Suprapubic skin (tissue), 4 donors: ENCODE measurements at regions not wholly inside any gene's neighbourhood (a gene's known extent, or its start where the extent isn't known, plus 50 kb on each side); places are given as distances from the start of the nearest gene placed in this dataset.

Experiments
- POLR2A ChIP-seq, 2 donors: fragments of 450-650 bp; IDR thresholded peaks; one replicate each; pipeline ENCODE4 v1.6.1; 2017; ENCODE audit warnings: antibody characterized with exemption in 2 of 2, mild to moderate bottlenecking in 2 of 2, moderate library complexity in 2 of 2
- POLR2AphosphoS5 ChIP-seq, 3 donors: sonication (generic); formaldehyde crosslinking; IDR thresholded peaks; one replicate each; pipeline ENCODE4 v1.6.1; 2017; ENCODE audit warnings: antibody characterized with exemption in 3 of 3
- TF ChIP-seq, protein P1 (sequence below), 2 donors: fragments of 200-600 bp in 1 of 2; fragments of 450-650 bp in 1 of 2; sonication (generic) in 1 of 2; IDR thresholded peaks; one replicate each; pipeline ENCODE4 v1.5.1; 2016 to 2019; ENCODE audit warnings: antibody characterized with exemption in 2 of 2, mild to moderate bottlenecking in 1 of 2, moderate library complexity in 1 of 2

DNA sequence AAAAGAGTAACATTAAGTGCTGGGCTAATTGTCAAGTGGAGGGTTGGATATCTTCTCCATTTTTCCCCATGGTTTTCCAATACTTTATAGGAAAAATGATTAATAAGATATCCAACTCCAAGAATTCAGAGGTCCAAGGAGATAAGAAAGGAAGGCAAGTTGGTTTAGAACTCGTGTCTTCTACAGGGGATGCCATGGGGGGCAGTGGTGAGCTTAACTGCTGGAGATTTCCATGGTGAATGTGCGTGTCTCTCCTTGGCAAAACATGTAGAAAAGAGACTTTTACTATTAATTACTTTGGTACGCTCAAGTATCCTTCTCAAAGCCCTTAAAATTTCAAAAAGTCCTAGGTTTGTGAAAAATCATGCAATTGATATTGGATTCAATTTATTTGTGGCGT lies 982.9 kb upstream of the RBFOX1 start:
- TF ChIP-seq, protein P1, sequence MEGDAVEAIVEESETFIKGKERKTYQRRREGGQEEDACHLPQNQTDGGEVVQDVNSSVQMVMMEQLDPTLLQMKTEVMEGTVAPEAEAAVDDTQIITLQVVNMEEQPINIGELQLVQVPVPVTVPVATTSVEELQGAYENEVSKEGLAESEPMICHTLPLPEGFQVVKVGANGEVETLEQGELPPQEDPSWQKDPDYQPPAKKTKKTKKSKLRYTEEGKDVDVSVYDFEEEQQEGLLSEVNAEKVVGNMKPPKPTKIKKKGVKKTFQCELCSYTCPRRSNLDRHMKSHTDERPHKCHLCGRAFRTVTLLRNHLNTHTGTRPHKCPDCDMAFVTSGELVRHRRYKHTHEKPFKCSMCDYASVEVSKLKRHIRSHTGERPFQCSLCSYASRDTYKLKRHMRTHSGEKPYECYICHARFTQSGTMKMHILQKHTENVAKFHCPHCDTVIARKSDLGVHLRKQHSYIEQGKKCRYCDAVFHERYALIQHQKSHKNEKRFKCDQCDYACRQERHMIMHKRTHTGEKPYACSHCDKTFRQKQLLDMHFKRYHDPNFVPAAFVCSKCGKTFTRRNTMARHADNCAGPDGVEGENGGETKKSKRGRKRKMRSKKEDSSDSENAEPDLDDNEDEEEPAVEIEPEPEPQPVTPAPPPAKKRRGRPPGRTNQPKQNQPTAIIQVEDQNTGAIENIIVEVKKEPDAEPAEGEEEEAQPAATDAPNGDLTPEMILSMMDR (IDR thresholded peaks at IDR 0.05) = no peak
- TF ChIP-seq POLR2AphosphoS5 (IDR thresholded peaks at IDR 0.05) (no peak), POLR2A (IDR thresholded peaks at IDR 0.05) (no peak)
